DOHH2 (cell line): ENCODE measurements at regions not wholly inside any gene's neighbourhood (a gene's known extent, or its start where the extent isn't known, plus 50 kb on each side); places are given as distances from the start of the nearest gene placed in this dataset.

Experiments
- EZH2phosphoT487 ChIP-seq: fragments of 200-600 bp; sonication (generic); IDR thresholded peaks from 2 replicates; pipeline ENCODE4 v1.6.1; 2017; ENCODE audit warnings: borderline replicate concordance, mild to moderate bottlenecking, antibody characterized with exemption, low read length, moderate library complexity, mixed read lengths
- TF ChIP-seq, protein P1 (sequence below): fragments of 200-600 bp; sonication (generic); IDR thresholded peaks from one replicate; pipeline ENCODE4 v1.5.1; 2014; ENCODE audit warnings: antibody characterized with exemption, mild to moderate bottlenecking, low read depth, low read length; ENCODE audit not compliant: poor library complexity, severe bottlenecking

DNA sequence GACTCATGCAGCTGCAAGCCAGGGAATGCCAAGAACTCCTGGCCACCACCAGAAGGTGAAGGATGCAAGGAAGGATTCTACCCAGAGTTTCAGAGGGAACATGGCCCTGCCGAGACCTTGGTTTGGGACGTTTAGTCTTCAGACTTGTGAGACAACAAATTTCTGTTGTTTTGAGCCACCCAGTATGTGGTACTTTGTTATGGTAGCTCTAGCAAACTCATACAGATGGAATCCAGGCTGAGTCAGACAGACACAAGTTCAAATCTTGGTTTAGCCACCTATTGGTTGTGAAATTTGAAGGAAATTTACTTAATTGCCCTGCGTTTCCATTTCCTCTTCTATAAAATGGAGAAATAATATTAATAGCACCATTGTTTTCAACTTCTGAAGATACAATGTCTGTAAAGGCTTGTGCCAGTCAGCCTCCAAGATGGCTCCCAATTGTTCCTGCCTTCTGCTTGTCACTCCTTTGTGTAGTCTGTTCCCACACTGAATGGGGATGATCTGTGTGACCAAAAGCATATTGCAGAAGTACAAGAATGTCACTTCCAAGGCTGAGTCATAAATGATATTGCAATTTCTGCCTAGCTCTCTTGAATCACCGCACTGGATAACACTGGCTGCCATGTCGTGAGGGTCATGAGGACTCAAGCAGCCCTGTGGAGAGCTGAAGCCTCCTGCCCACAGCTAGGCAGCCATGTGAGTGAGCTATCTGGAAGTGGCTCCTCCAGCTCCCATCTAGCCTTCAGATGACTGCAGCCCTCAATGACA lies 223.5 kb upstream of the PROK2 start:
- TF ChIP-seq, protein P1, sequence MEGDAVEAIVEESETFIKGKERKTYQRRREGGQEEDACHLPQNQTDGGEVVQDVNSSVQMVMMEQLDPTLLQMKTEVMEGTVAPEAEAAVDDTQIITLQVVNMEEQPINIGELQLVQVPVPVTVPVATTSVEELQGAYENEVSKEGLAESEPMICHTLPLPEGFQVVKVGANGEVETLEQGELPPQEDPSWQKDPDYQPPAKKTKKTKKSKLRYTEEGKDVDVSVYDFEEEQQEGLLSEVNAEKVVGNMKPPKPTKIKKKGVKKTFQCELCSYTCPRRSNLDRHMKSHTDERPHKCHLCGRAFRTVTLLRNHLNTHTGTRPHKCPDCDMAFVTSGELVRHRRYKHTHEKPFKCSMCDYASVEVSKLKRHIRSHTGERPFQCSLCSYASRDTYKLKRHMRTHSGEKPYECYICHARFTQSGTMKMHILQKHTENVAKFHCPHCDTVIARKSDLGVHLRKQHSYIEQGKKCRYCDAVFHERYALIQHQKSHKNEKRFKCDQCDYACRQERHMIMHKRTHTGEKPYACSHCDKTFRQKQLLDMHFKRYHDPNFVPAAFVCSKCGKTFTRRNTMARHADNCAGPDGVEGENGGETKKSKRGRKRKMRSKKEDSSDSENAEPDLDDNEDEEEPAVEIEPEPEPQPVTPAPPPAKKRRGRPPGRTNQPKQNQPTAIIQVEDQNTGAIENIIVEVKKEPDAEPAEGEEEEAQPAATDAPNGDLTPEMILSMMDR, result no peak
- TF ChIP-seq EZH2phosphoT487, result no peak
